ENCODE measurements at regions not wholly inside any gene's neighbourhood (a gene's known extent, or its start where the extent isn't known, plus 50 kb on each side); places are given as distances from the start of the nearest gene placed in this dataset.

- TF ChIP-seq CTCF (IDR thresholded peaks at IDR 0.05; ENCODE audit: low read length) (no peak), EZH2 (optimal IDR thresholded peaks at IDR 0.05; ENCODE audit: low read depth, low read length) (no peak)
These were observed 112.0 kb upstream of the FBXL7 start for GRCh38 chr5:15387931-15388524.

Data from MM.1S (cell line).